Keratinocyte (primary cell): ENCODE measurements at regions not wholly inside any gene's neighbourhood (a gene's known extent, or its start where the extent isn't known, plus 50 kb on each side); places are given as distances from the start of the nearest gene placed in this dataset.

Experiments
- DNase-seq: peaks from one replicate; pipeline ENCODE4 v3.0.0-alpha.2; 2011; ENCODE audit warnings: low read depth, missing footprints, low spot score
- FAIRE-seq: peaks from 2 replicates; lab custom pipeline; 2011; peaks lifted over from hg19 to GRCh38; lab: Jason Lieb, UNC
- H2AFZ ChIP-seq: 2 replicates; pipeline ENCODE4 v1.6.0; 2012; ENCODE audit warnings: low read length, control low read depth, inconsistent platforms; ENCODE audit not compliant: control insufficient read depth
- H3K27ac ChIP-seq: 2 replicates; pipeline ENCODE4 v1.5.1; 2011; ENCODE audit warnings: low read length; ENCODE audit not compliant: control insufficient read depth, insufficient read depth
- H3K27me3 ChIP-seq: 3 replicates; pipeline ENCODE4 v1.6.0; 2011; ENCODE audit warnings: low read length; ENCODE audit not compliant: control insufficient read depth, insufficient read depth; ENCODE audit errors: extremely low read depth
- H3K36me3 ChIP-seq, 2 experiments: 2 replicates in 1 of 2; 3 replicates in 1 of 2; pipeline ENCODE4 v1.5.1; 2011; ENCODE audit warnings: low read length in 2 of 2, mild to moderate bottlenecking in 1 of 2; ENCODE audit not compliant: control insufficient read depth in 2 of 2, insufficient read depth in 2 of 2; ENCODE audit errors: extremely low read depth in 1 of 2
- H3K4me1 ChIP-seq: 3 replicates; pipeline ENCODE4 v1.5.1; 2011; ENCODE audit warnings: low read length; ENCODE audit not compliant: control insufficient read depth, insufficient read depth; ENCODE audit errors: extremely low read depth
- H3K4me2 ChIP-seq: 3 replicates; pipeline ENCODE4 v1.6.0; 2011; ENCODE audit warnings: low read depth, low read length; ENCODE audit not compliant: control insufficient read depth, insufficient read depth; ENCODE audit errors: extremely low read depth
- H3K4me3 ChIP-seq, 3 experiments: fragments of 200-600 bp in 1 of 3; sonication (generic) in 1 of 3; 2 replicates in 2 of 3; 3 replicates in 1 of 3; pipeline ENCODE4 v1.5.1; 2011 to 2016; ENCODE audit warnings: low read length in 3 of 3, mild to moderate bottlenecking in 3 of 3, control low read depth in 2 of 3, inconsistent platforms in 1 of 3, low read depth in 1 of 3, mixed read lengths in 1 of 3, mixed run types in 1 of 3, moderate library complexity in 1 of 3; ENCODE audit not compliant: control insufficient read depth in 2 of 3, insufficient read depth in 2 of 3; ENCODE audit errors: extremely low read depth in 1 of 3
- H3K79me2 ChIP-seq: 2 replicates; pipeline ENCODE4 v1.6.0; 2012; ENCODE audit warnings: low read length; ENCODE audit not compliant: control insufficient read depth, insufficient read depth
- H3K9ac ChIP-seq: 3 replicates; pipeline ENCODE4 v1.6.0; 2011; ENCODE audit warnings: low read length; ENCODE audit not compliant: control insufficient read depth, insufficient read depth; ENCODE audit errors: extremely low read depth
- H3K9me1 ChIP-seq: 3 replicates; pipeline ENCODE4 v1.6.0; 2011; ENCODE audit warnings: low read length; ENCODE audit not compliant: control insufficient read depth, insufficient read depth; ENCODE audit errors: extremely low read depth
- H3K9me3 ChIP-seq: 2 replicates; pipeline ENCODE4 v1.5.1; 2012; ENCODE audit warnings: low read depth, low read length; ENCODE audit not compliant: control insufficient read depth
- H4K20me1 ChIP-seq: 3 replicates; pipeline ENCODE4 v1.6.0; 2011; ENCODE audit warnings: low read length; ENCODE audit not compliant: control insufficient read depth, insufficient read depth; ENCODE audit errors: extremely low read depth
- CTCF ChIP-seq, 3 experiments: IDR thresholded peaks in 1 of 3; conservative IDR thresholded peaks in 1 of 3; optimal IDR thresholded peaks in 1 of 3; 2 replicates in 2 of 3; 3 replicates in 1 of 3; pipeline versions ENCODE3 to v1.5.1; 2011; ENCODE audit warnings: low read length in 3 of 3, mild to moderate bottlenecking in 3 of 3, moderate library complexity in 2 of 3, control low read depth in 1 of 3, inconsistent platforms in 1 of 3; ENCODE audit not compliant: insufficient read depth in 2 of 3; ENCODE audit errors: extremely low read depth in 1 of 3
- EZH2 ChIP-seq: IDR thresholded peaks from one replicate; pipeline ENCODE4 v1.6.1; 2012; ENCODE audit warnings: inconsistent platforms, mild to moderate bottlenecking, low read length, moderate library complexity
- dilution Hi-C: fragments of 300-500 bp; cut with MboI; formaldehyde crosslinking; loops from one replicate; pipeline ENCODE4 v1.7.0; 2020; ENCODE audit warnings: low sequenced_read_pairs; ENCODE audit not compliant: extremely low pct_ligation_motif_present

GRCh38 chr10:64313967-64314366 lies 792.8 kb downstream of the REEP3 start:
- Histone ChIP-seq H3K4me3 (no peak overlapping the region), H3K36me3 (no peaks in the 10 kb centered on the region), H2AFZ (no peak overlapping the region), H3K4me2 (no peak overlapping the region), H3K9me1 (no peaks in the 10 kb centered on the region), H3K79me2 (no peaks in the 10 kb centered on the region), H3K4me1 (no peaks in the 10 kb centered on the region), H3K9ac (no peak overlapping the region), H3K27me3 (no peaks in the 10 kb centered on the region), H3K9me3 (no peaks in the 10 kb centered on the region), H4K20me1 (no peaks in the 10 kb centered on the region), H3K27ac (no peak overlapping the region)
- dilution Hi-C loops = no loop called here
- DNase-seq (no peak), FAIRE-seq (no peak)
- TF ChIP-seq EZH2 (no peak), CTCF (optimal IDR thresholded peaks at IDR 0.05 in 1 of 3, IDR thresholded peaks at IDR 0.05 in 1 of 3, conservative IDR thresholded peaks at IDR 0.05 in 1 of 3; ENCODE audit: extremely low read depth in 1 of 3, insufficient read depth in 2 of 3, low read length in 3 of 3) (no peak)

- DNase-seq (no peak), FAIRE-seq (no peak)
- dilution Hi-C loops = no loop called here
Measured at GRCh38 chr10:64316416-64316815, 795.2 kb downstream of the REEP3 start.

More at GRCh38 chr10:64316416-64316815, 795.2 kb downstream of the REEP3 start:
- Histone ChIP-seq H2AFZ (no peak overlapping the region), H3K9me1 (no peaks in the 10 kb centered on the region), H4K20me1 (no peaks in the 10 kb centered on the region), H3K9ac (no peak overlapping the region), H3K79me2 (no peaks in the 10 kb centered on the region), H3K4me3 (no peak overlapping the region), H3K36me3 (no peaks in the 10 kb centered on the region), H3K4me2 (no peak overlapping the region), H3K9me3 (no peaks in the 10 kb centered on the region), H3K27me3 (no peaks in the 10 kb centered on the region), H3K27ac (no peak overlapping the region), H3K4me1 (no peaks in the 10 kb centered on the region)
- TF ChIP-seq CTCF (optimal IDR thresholded peaks at IDR 0.05 in 1 of 3, IDR thresholded peaks at IDR 0.05 in 1 of 3, conservative IDR thresholded peaks at IDR 0.05 in 1 of 3; ENCODE audit: extremely low read depth in 1 of 3, insufficient read depth in 2 of 3, low read length in 3 of 3) (no peak), EZH2 (no peak)
